ENCODE measurements at regions not wholly inside any gene's neighbourhood (a gene's known extent, or its start where the extent isn't known, plus 50 kb on each side); places are given as distances from the start of the nearest gene placed in this dataset.
A peak's percentile ranks its signal among the peaks of the same experiment; 100 is the strongest.

DNA sequence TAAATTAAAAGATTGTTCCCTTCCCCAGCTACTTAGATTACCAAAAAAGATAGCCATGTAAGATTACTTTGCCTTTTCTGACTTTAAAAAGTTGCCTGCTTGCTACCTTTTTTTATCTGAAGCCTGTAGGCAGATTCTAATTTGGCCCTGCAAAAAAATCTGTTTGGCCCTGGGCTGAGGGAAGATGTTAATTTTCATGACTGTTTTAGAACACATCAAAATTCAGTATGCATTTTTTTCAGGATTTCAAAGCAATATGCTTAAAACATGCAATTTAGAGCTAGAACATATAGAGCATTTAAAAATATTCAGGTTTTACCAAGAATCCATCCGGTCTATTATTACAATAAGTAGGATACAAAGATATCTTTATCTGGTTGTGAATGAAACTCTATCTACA is 563.6 kb downstream of the NR2F1-AS1 start:
- Histone ChIP-seq H3K27ac (ENCODE audit: low read depth in 2 of 2, low read length in 2 of 2) (no peak overlapping the region), H3K9ac (ENCODE audit: low read length in 3 of 3) (no peak overlapping the region), H3K27me3 (ENCODE audit: control insufficient read depth, insufficient read depth, low read length) (no peaks in the 10 kb centered on the region), H3K4me3 (ENCODE audit: low read length in 3 of 3) (no peak overlapping the region), H3K36me3 (ENCODE audit: control insufficient read depth in 2 of 3, insufficient read depth in 3 of 3, low read length in 3 of 3) (no peaks in the 10 kb centered on the region), H3K9me3 (ENCODE audit: control insufficient read depth in 2 of 3, insufficient read depth in 1 of 3, low read length in 3 of 3) (no peaks in the 10 kb centered on the region), H3K4me1 (ENCODE audit: control insufficient read depth in 2 of 3, insufficient read depth in 2 of 3, low read depth in 1 of 3, low read length in 3 of 3) (no peaks in the 10 kb centered on the region)
- no peak for FAIRE-seq
- no peak for DNase-seq
- intact Hi-C loops (cut with DNase I): no loop called here
- TF ChIP-seq, protein P1, sequence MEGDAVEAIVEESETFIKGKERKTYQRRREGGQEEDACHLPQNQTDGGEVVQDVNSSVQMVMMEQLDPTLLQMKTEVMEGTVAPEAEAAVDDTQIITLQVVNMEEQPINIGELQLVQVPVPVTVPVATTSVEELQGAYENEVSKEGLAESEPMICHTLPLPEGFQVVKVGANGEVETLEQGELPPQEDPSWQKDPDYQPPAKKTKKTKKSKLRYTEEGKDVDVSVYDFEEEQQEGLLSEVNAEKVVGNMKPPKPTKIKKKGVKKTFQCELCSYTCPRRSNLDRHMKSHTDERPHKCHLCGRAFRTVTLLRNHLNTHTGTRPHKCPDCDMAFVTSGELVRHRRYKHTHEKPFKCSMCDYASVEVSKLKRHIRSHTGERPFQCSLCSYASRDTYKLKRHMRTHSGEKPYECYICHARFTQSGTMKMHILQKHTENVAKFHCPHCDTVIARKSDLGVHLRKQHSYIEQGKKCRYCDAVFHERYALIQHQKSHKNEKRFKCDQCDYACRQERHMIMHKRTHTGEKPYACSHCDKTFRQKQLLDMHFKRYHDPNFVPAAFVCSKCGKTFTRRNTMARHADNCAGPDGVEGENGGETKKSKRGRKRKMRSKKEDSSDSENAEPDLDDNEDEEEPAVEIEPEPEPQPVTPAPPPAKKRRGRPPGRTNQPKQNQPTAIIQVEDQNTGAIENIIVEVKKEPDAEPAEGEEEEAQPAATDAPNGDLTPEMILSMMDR (IDR thresholded peaks at IDR 0.05; ENCODE audit: borderline replicate concordance, extremely low read depth, insufficient read depth): no peak

DNA sequence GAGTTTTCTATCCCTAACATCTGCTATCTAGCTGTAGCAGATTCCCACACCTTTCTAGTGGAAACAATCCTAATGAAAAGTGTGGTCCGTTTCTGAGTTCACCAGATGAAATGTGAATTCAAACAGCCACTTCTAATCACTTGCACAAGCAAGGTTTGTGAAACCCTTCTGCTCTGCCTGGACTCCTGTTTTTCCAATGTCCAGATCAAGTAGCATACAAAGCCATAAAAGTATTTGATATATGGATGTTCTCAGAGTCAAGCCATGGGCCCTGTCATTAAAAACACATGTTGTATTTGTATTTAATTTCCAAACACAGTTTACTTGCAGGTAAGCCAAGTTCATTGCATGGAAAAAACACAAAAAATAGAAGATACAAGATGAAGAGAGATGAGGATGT is 570.4 kb downstream of the NR2F1-AS1 start:
- intact Hi-C loops (cut with DNase I): no loop called here
- Histone ChIP-seq H3K27me3 (ENCODE audit: control insufficient read depth, insufficient read depth, low read length) (no peaks in the 10 kb centered on the region), H3K9me3 (ENCODE audit: control insufficient read depth in 2 of 3, insufficient read depth in 1 of 3, low read length in 3 of 3) (no peaks in the 10 kb centered on the region), H3K9ac (ENCODE audit: low read length in 3 of 3) (no peak overlapping the region), H3K27ac (ENCODE audit: low read depth in 2 of 2, low read length in 2 of 2) (no peak overlapping the region), H3K4me1 (ENCODE audit: control insufficient read depth in 2 of 3, insufficient read depth in 2 of 3, low read depth in 1 of 3, low read length in 3 of 3) (no peaks in the 10 kb centered on the region), H3K36me3 (ENCODE audit: control insufficient read depth in 2 of 3, insufficient read depth in 3 of 3, low read length in 3 of 3) (no peaks in the 10 kb centered on the region), H3K4me3 (ENCODE audit: low read length in 3 of 3) (no peak overlapping the region)
- DNase-seq: peak in 2 of 5 donors; percentile 60 to 62
- TF ChIP-seq, protein P1 (IDR thresholded peaks at IDR 0.05; ENCODE audit: borderline replicate concordance, extremely low read depth, insufficient read depth): no peak
- FAIRE-seq: no peak

DNA sequence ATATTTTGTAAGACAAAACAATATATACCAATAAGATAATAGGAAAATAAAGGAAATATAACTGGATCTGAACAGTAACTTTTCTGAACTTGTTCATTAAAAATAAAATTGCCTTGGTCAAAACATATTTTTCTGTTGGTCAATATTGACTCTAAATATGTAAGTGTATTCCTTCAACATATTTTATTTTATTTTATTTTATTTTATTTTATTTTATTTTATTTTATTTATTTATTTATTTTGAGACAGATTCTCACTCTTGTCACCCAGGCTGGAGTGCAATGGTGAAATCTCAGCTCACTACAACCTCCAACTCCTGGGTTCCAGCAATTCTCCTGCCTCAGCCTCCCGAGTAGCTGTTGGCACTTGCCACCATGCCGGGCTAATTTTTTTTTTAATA is 571.0 kb downstream of the NR2F1-AS1 start:
- Histone ChIP-seq H3K27ac (ENCODE audit: low read depth in 2 of 2, low read length in 2 of 2) (no peak overlapping the region), H3K9me3 (ENCODE audit: control insufficient read depth in 2 of 3, insufficient read depth in 1 of 3, low read length in 3 of 3) (no peaks in the 10 kb centered on the region), H3K9ac (ENCODE audit: low read length in 3 of 3) (no peak overlapping the region), H3K27me3 (ENCODE audit: control insufficient read depth, insufficient read depth, low read length) (no peaks in the 10 kb centered on the region), H3K36me3 (ENCODE audit: control insufficient read depth in 2 of 3, insufficient read depth in 3 of 3, low read length in 3 of 3) (no peaks in the 10 kb centered on the region), H3K4me1 (ENCODE audit: control insufficient read depth in 2 of 3, insufficient read depth in 2 of 3, low read depth in 1 of 3, low read length in 3 of 3) (no peaks in the 10 kb centered on the region), H3K4me3 (ENCODE audit: low read length in 3 of 3) (no peak overlapping the region)
- FAIRE-seq (no peak), DNase-seq (no peak)
- intact Hi-C loops (cut with DNase I): no loop called here
- TF ChIP-seq, protein P1 (IDR thresholded peaks at IDR 0.05; ENCODE audit: borderline replicate concordance, extremely low read depth, insufficient read depth): no peak

DNA sequence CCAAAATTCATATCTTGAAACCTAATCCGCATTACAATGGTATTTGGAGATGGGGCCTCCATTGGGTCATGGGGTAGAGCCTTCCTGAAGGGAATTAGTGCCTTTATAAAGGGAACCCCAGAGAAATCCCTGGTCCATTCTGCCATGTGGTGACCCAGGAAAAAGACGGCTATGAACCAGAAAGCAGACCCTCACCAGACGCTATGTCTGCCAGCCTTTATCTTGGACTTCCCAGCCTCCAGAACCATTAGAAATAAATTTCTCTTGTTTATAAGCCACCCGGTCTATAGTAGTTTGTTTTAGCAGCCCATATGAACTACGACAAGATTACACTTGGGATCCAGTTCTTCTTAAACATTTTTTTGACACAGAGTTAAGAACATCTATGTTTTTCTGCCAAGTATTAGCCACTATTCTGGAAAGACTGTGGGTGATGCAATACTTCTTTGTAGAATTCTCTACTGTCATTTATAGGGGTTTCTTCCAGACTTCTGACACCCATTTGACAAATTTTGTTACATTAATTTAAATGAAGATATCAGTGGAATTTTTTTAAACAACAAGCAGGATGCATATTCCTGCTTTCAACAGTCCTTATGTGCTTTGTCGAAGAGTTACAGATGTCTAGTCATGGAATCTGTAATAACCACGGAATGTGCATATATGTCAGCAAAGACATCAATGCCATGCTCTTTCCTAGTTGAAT is 572.4 kb downstream of the NR2F1-AS1 start:
- Histone ChIP-seq H3K27ac (ENCODE audit: low read depth in 2 of 2, low read length in 2 of 2) (no peak overlapping the region), H3K36me3 (ENCODE audit: control insufficient read depth in 2 of 3, insufficient read depth in 3 of 3, low read length in 3 of 3) (no peaks in the 10 kb centered on the region), H3K4me1 (ENCODE audit: control insufficient read depth in 2 of 3, insufficient read depth in 2 of 3, low read depth in 1 of 3, low read length in 3 of 3) (no peaks in the 10 kb centered on the region), H3K9ac (ENCODE audit: low read length in 3 of 3) (no peak overlapping the region), H3K4me3 (ENCODE audit: low read length in 3 of 3) (no peak overlapping the region), H3K27me3 (ENCODE audit: control insufficient read depth, insufficient read depth, low read length) (no peaks in the 10 kb centered on the region), H3K9me3 (ENCODE audit: control insufficient read depth in 2 of 3, insufficient read depth in 1 of 3, low read length in 3 of 3) (no peaks in the 10 kb centered on the region)
- DNase-seq: no peak
- TF ChIP-seq, protein P1 (IDR thresholded peaks at IDR 0.05; ENCODE audit: borderline replicate concordance, extremely low read depth, insufficient read depth): no peak
- intact Hi-C loops (cut with DNase I): no loop called here
- no peak for FAIRE-seq
